Rectal smooth muscle tissue (tissue), 1 donor: ENCODE measurements at regions not wholly inside any gene's neighbourhood (a gene's known extent, or its start where the extent isn't known, plus 50 kb on each side); places are given as distances from the start of the nearest gene placed in this dataset.

Experiments
- H3K27ac ChIP-seq: one replicate; pipeline ENCODE4 v1.7.0; 2013; ENCODE audit warnings: low read depth, low read length, inconsistent platforms
- H3K27me3 ChIP-seq: one replicate; pipeline ENCODE4 v1.7.0; 2013; ENCODE audit warnings: low read length; ENCODE audit not compliant: control insufficient read depth, insufficient read depth
- H3K36me3 ChIP-seq: one replicate; pipeline ENCODE4 v1.7.0; 2013; ENCODE audit warnings: low read length; ENCODE audit not compliant: control insufficient read depth, insufficient read depth
- H3K4me1 ChIP-seq: one replicate; pipeline ENCODE4 v1.7.0; 2013; ENCODE audit warnings: low read length; ENCODE audit not compliant: control insufficient read depth, insufficient read depth
- H3K4me3 ChIP-seq: one replicate; pipeline ENCODE4 v1.7.0; 2013; ENCODE audit warnings: low read length
- H3K9ac ChIP-seq: one replicate; pipeline ENCODE4 v1.7.0; 2013; ENCODE audit warnings: low read length

GRCh38 chr2:9108210-9108967 is 98.2 kb upstream of the ASAP2 start:
- H3K4me1 ChIP-seq: peaks cover 12% of the 10 kb centered on the region
- H3K36me3 ChIP-seq: no peaks in the 10 kb centered on the region
- H3K27ac ChIP-seq: no peak overlapping the region
- no peak overlapping the region for H3K4me3 ChIP-seq
- no peaks in the 10 kb centered on the region for H3K27me3 ChIP-seq
- H3K9ac ChIP-seq: no peak overlapping the region

- no peak overlapping the region for H3K4me3 ChIP-seq
- H3K9ac ChIP-seq: no peak overlapping the region
- peaks cover 10% of the 10 kb centered on the region for H3K4me1 ChIP-seq
- no peak overlapping the region for H3K27ac ChIP-seq
- no peaks in the 10 kb centered on the region for H3K27me3 ChIP-seq
- no peaks in the 10 kb centered on the region for H3K36me3 ChIP-seq
These were observed 99.2 kb upstream of the ASAP2 start for GRCh38 chr2:9107168-9108025.

DNA sequence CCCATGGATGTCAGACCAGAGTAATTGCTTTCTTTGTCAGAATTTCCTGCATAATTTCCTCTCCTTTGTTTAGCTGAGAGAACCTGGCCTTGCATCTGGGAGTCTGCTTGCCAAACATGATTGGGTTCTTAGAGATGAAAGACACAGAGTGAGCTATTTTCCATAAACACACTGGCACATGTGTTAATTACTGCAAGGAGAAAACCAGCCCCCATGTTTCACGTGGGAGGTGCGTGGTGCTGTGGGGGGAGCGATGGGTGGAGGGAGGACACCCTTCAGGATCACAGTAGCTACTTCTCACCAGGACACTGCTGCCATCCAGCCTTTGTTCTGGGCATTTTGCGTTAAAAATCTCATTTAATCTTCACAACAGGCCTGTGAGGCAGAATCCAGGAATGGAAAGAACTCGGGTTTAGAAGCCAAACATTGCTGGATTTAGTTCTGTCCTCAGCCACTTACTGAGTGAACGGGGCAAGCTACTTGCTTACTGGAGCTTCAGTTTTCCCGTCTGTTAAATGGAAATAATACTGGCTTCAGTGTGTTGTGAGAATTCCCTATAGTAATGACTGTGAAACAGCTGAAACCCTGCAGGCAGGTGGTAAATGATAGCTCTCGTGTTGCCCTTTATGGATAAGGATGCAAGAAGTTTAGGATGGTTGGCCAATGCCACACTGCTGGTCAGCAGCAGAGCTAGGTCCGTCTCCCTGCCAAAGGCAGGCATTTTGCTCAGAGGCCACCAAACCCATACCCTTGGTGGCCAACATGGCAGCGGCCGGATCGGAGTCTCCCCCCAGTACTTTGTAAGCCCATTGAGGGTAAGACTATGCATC is 100.1 kb upstream of the ASAP2 start:
- H3K9ac ChIP-seq: no peak overlapping the region
- no peaks in the 10 kb centered on the region for H3K36me3 ChIP-seq
- peaks cover 5% of the 10 kb centered on the region for H3K4me1 ChIP-seq
- no peaks in the 10 kb centered on the region for H3K27me3 ChIP-seq
- no peak overlapping the region for H3K4me3 ChIP-seq
- H3K27ac ChIP-seq: no peak overlapping the region

DNA sequence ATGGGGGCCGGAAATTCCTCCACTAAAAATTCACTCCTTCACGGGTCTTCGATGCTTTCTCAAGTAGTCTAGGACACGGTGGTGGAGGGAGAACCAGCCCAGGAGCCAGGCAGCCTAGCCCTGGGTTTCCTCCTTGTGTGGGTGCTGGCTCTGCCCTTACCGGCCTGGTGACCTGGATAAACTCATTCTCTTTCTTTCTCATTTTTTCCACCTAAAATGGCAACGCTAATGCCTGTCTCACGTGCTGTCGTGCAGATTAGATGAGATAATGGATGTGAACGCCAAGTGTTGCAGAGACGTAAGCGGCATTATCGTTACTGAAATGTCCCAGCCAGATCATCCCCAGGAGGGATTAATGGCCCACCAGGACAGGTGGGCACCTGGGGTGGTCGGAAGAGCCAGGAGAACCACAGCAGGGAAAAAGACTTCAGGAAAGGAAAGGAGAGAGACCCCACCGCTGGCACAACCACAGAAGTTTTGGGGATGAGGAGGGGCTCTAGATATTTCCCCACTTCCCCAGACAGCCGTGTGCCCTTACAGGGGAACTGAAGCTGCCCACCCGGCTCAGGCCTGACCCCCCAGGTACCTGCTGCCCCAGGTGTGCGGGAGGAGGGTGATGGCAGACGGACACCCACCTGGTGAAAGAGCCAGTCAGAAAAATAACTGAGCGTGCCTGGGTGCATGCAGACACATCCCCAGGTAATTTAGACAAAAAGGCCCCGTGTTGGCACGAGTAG is 100.8 kb upstream of the ASAP2 start:
- no peak overlapping the region for H3K9ac ChIP-seq
- no peaks in the 10 kb centered on the region for H3K36me3 ChIP-seq
- H3K27me3 ChIP-seq: no peaks in the 10 kb centered on the region
- peaks cover 5% of the 10 kb centered on the region for H3K4me1 ChIP-seq
- H3K27ac ChIP-seq: no peak overlapping the region
- H3K4me3 ChIP-seq: no peak overlapping the region

DNA sequence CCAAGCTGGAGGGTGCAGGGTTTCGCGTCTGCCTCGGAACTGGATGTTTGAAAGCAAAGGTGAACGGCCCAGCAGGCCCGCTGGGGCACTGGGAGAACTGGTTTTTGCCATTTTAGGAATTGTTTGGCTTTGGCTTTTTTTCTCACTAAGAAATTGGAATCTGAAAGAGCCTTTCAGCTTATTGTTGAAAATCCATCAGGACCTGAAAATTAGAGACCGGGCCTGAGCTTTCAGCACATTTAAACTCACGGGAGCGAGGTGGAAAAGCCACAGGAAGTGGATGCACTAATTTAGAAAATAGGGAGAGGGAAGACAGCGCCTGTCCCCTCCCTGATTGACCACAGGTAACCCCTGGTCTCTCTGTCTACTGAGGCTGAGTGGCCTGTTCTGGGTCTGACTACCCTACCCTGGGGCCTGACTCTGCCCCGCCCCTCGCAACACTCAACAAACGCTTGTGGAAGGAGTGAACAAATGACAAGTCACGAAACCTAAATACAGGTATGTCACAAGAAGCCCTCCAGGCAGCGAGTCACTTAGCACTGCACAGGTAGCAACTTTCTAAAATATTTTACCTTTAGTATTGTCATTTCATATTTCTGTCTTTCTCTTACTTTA is 100.3 kb upstream of the MBOAT2 start:
- no peak overlapping the region for H3K9ac ChIP-seq
- H3K27ac ChIP-seq: no peak overlapping the region
- no peak overlapping the region for H3K4me3 ChIP-seq
- peaks cover 5% of the 10 kb centered on the region for H3K4me1 ChIP-seq
- H3K36me3 ChIP-seq: no peaks in the 10 kb centered on the region
- H3K27me3 ChIP-seq: no peaks in the 10 kb centered on the region

GRCh38 chr2:9102861-9103662 is 99.6 kb upstream of the MBOAT2 start:
- no peak overlapping the region for H3K27ac ChIP-seq
- no peak overlapping the region for H3K9ac ChIP-seq
- H3K27me3 ChIP-seq: no peaks in the 10 kb centered on the region
- H3K36me3 ChIP-seq: no peaks in the 10 kb centered on the region
- H3K4me1 ChIP-seq: peaks cover 5% of the 10 kb centered on the region
- H3K4me3 ChIP-seq: no peak overlapping the region

DNA sequence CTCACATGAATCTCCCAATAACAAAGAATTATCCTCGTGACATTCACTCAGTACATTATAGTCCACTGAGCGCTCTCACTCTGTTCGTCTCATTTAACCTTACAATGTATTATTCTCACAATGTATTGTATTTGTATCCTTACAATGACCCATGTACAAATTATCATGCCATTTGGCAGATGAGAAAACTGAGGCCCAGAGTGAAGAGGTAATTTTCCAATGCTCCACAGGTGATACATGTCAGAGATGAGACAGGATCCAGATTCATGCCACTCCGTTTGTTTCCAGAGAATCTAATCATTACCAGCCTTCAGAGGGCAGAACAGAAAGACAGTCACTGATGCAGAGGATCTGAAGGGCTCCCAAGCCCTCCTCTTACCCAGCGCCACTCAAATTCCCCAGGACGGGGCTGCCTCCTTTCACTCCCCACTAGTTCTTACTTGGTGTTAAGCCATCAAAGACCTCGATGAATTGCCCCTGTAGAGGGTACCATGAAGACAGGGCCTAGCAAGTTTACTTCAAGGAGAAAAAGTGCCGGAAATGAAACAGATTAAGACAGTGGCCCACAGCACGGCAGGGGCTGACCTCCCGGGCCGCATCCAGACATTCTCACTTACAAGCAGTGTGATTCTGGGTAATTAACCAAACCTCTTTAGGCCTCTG is 98.4 kb upstream of the MBOAT2 start:
- H3K36me3 ChIP-seq: no peaks in the 10 kb centered on the region
- no peaks in the 10 kb centered on the region for H3K27me3 ChIP-seq
- H3K4me3 ChIP-seq: no peak overlapping the region
- no peak overlapping the region for H3K9ac ChIP-seq
- H3K4me1 ChIP-seq: peaks cover 5% of the 10 kb centered on the region
- H3K27ac ChIP-seq: no peak overlapping the region

- no peaks in the 10 kb centered on the region for H3K4me1 ChIP-seq
- no peak overlapping the region for H3K27ac ChIP-seq
- H3K4me3 ChIP-seq: no peak overlapping the region
- H3K36me3 ChIP-seq: no peaks in the 10 kb centered on the region
- H3K9ac ChIP-seq: no peak overlapping the region
- no peaks in the 10 kb centered on the region for H3K27me3 ChIP-seq
These were observed 96.8 kb upstream of the MBOAT2 start for GRCh38 chr2:9100080-9100876.

DNA sequence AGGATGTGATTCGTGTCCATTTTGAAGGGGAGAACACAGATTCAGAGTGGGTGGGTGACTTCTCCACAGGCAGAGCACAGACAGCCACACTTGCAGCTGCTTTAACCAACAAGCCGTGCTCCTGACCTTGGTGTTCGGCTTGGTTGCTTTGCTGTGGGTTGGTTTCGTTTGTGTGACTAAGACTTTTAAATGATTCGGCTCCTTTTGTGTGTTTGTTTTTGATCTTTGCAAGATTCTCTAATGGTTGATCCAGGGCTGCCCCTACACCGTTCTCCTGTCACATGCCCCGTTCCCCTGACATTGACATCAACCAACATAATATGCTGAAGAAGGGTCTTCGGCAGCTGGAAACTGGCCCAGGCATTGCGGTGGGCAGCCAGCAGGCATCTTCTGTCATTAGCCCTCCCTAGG is 95.9 kb upstream of the MBOAT2 start:
- H3K4me3 ChIP-seq: no peak overlapping the region
- H3K9ac ChIP-seq: no peak overlapping the region
- no peaks in the 10 kb centered on the region for H3K36me3 ChIP-seq
- no peak overlapping the region for H3K27ac ChIP-seq
- no peaks in the 10 kb centered on the region for H3K27me3 ChIP-seq
- H3K4me1 ChIP-seq: no peaks in the 10 kb centered on the region

DNA sequence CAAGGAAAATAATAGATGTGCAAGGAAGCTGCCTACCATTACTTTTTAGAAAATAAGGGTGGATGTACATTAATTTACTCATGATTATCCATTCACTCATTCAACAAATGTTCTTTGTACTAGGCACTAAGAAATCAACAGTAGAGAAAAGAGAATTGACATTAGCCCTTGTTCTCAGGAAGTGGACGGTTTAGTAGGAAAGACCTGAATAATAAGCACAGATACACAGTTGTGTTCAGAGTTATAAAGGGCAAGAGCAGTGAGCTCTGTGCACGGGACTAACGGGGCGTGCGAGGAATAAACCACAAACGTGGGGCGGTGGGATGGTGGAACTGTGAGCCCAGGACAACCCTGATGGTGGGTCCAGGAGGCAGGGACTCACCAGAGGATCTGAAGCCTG is 94.4 kb upstream of the MBOAT2 start:
- Histone ChIP-seq H3K27me3 (no peaks in the 10 kb centered on the region), H3K4me1 (no peaks in the 10 kb centered on the region), H3K9ac (no peak overlapping the region), H3K4me3 (no peak overlapping the region), H3K27ac (no peak overlapping the region), H3K36me3 (no peaks in the 10 kb centered on the region)
